HFFc6 (cell line): ENCODE measurements at regions not wholly inside any gene's neighbourhood (a gene's known extent, or its start where the extent isn't known, plus 50 kb on each side); places are given as distances from the start of the nearest gene placed in this dataset.

Experiments
- DNase-seq: peaks from one replicate; pipeline ENCODE4 v3.0.0-alpha.2; 2018
- H3K27ac Mint-ChIP-seq: 2 replicates; pipeline ENCODE4 v1.8.0; 2020; ENCODE audit warnings: mild to moderate bottlenecking, mixed read lengths
- H3K27me3 Mint-ChIP-seq: 2 replicates; pipeline ENCODE4 v1.8.0; 2021; ENCODE audit warnings: mild to moderate bottlenecking, moderate library complexity, mixed read lengths; ENCODE audit not compliant: insufficient read depth
- H3K36me3 Mint-ChIP-seq: 2 replicates; pipeline ENCODE4 v1.8.0; 2021; ENCODE audit warnings: low read depth, mixed read lengths
- H3K4me1 Mint-ChIP-seq: 2 replicates; pipeline ENCODE4 v1.8.0; 2020; ENCODE audit warnings: low read depth, mixed read lengths
- H3K4me3 Mint-ChIP-seq: 2 replicates; pipeline ENCODE4 v1.8.0; 2020; ENCODE audit warnings: mild to moderate bottlenecking, moderate library complexity, mixed read lengths
- H3K9me3 Mint-ChIP-seq: 2 replicates; pipeline ENCODE4 v1.8.0; 2020; ENCODE audit warnings: mild to moderate bottlenecking, mixed read lengths
- CTCF ChIP-seq: fragments of 200-600 bp; sonication (generic); IDR thresholded peaks from 2 replicates; pipeline ENCODE4 v1.5.0; 2021; ENCODE audit warnings: antibody characterized with exemption, mild to moderate bottlenecking

- TF ChIP-seq CTCF = no peak
- H3K36me3 Mint-ChIP-seq = no peaks in the 10 kb centered on the region
- no peak overlapping the region for H3K4me3 Mint-ChIP-seq
- no peaks in the 10 kb centered on the region; the same call in 1 of the 2 replicates for H3K27me3 Mint-ChIP-seq
- no peak for DNase-seq
- H3K9me3 Mint-ChIP-seq = no peaks in the 10 kb centered on the region
- peaks cover 66% of the 10 kb centered on the region for H3K4me1 Mint-ChIP-seq
- peak overlapping the region; percentile 5; the same call in 1 of the 2 replicates for H3K27ac Mint-ChIP-seq
These were observed 566.9 kb upstream of the CCDC54 start for GRCh38 chr3:106810300-106810875.

- H3K9me3 Mint-ChIP-seq = no peaks in the 10 kb centered on the region
- no peak for TF ChIP-seq CTCF
- H3K27me3 Mint-ChIP-seq = no peaks in the 10 kb centered on the region; the same call in 1 of the 2 replicates
- no peak overlapping the region; the same call in 1 of the 2 replicates for H3K27ac Mint-ChIP-seq
- DNase-seq = peak; percentile 53
- H3K36me3 Mint-ChIP-seq = no peaks in the 10 kb centered on the region
- peak overlapping the region; percentile 5; the same call in 1 of the 2 replicates for H3K4me3 Mint-ChIP-seq
- H3K4me1 Mint-ChIP-seq = peaks cover 62% of the 10 kb centered on the region
These were observed 565.9 kb upstream of the CCDC54 start for GRCh38 chr3:106811376-106811775.

GRCh38 chr3:106813742-106814141, 563.5 kb upstream of the CCDC54 start:
- H3K27me3 Mint-ChIP-seq = no peaks in the 10 kb centered on the region; the same call in 1 of the 2 replicates
- DNase-seq = no peak
- peaks cover 58% of the 10 kb centered on the region for H3K4me1 Mint-ChIP-seq
- H3K27ac Mint-ChIP-seq = no peak overlapping the region
- no peaks in the 10 kb centered on the region for H3K9me3 Mint-ChIP-seq
- TF ChIP-seq CTCF = no peak
- H3K36me3 Mint-ChIP-seq = no peaks in the 10 kb centered on the region
- no peak overlapping the region for H3K4me3 Mint-ChIP-seq

- Mint-ChIP-seq H3K9me3 (no peaks in the 10 kb centered on the region), H3K27me3 (no peaks in the 10 kb centered on the region; the same call in 1 of the 2 replicates), H3K4me3 (no peak overlapping the region), H3K27ac (no peak overlapping the region), H3K36me3 (no peaks in the 10 kb centered on the region), H3K4me1 (peaks cover 56% of the 10 kb centered on the region)
- TF ChIP-seq CTCF = no peak
- DNase-seq = no peak
These were observed 563.0 kb upstream of the CCDC54 start for GRCh38 chr3:106814231-106814630.

- Mint-ChIP-seq H3K9me3 (no peaks in the 10 kb centered on the region), H3K4me1 (peaks cover 34% of the 10 kb centered on the region), H3K36me3 (0 out of 2 replicates have a peak, but pooled peaks cover 7% of the 10 kb centered on the region), H3K27me3 (peaks cover 2% of the 10 kb centered on the region; the same call in 1 of the 2 replicates), H3K4me3 (no peak overlapping the region), H3K27ac (no peak overlapping the region)
- no peak for DNase-seq
- no peak for TF ChIP-seq CTCF
These were observed 560.4 kb upstream of the CCDC54 start for GRCh38 chr3:106816838-106817237.
